H1 (cell line): ENCODE measurements at regions not wholly inside any gene's neighbourhood (a gene's known extent, or its start where the extent isn't known, plus 50 kb on each side); places are given as distances from the start of the nearest gene placed in this dataset.

Source experiments
- E2F6 ChIP-seq: IDR thresholded peaks from 2 replicates; pipeline ENCODE4 v1.6.1; 2012; ENCODE audit warnings: inconsistent platforms
- EGR1 ChIP-seq: IDR thresholded peaks from 2 replicates; pipeline ENCODE4 v1.6.1; 2011; ENCODE audit warnings: low read depth, low read length, borderline replicate concordance
- EZH2 ChIP-seq: fragments of 200-600 bp; sonication (generic); IDR thresholded peaks from 2 replicates; pipeline ENCODE4 v1.7.1; 2012; ENCODE audit warnings: low read depth, mild to moderate bottlenecking, moderate library complexity, low read length, inconsistent platforms; ENCODE audit not compliant: severe bottlenecking
- GTF2F1 ChIP-seq: IDR thresholded peaks from 2 replicates; pipeline ENCODE4 v1.6.1; 2012; ENCODE audit warnings: low read depth, low read length, improper control_type of control experiment, borderline replicate concordance
- KDM1A ChIP-seq: fragments of 200-600, 300-600 bp; sonication (generic); IDR thresholded peaks from 2 replicates; pipeline ENCODE4 v1.7.1; 2016; ENCODE audit warnings: mild to moderate bottlenecking, low read length, borderline replicate concordance
- MAFK ChIP-seq: IDR thresholded peaks from 2 replicates; pipeline ENCODE4 v1.6.1; 2012; ENCODE audit warnings: low read depth, mild to moderate bottlenecking, improper control_type of control experiment, low read length
- MAX ChIP-seq: IDR thresholded peaks from 2 replicates; pipeline ENCODE4 v1.6.1; 2012; ENCODE audit warnings: inconsistent platforms
- PHF8 ChIP-seq: fragments of 200-600 bp; sonication (generic); conservative IDR thresholded peaks from 2 replicates; pipeline ENCODE4 v1.7.1; 2012; ENCODE audit warnings: low read depth, mild to moderate bottlenecking, inconsistent platforms, low read length, moderate library complexity
- RFX5 ChIP-seq: IDR thresholded peaks from 2 replicates; pipeline ENCODE4 v1.6.1; 2011; ENCODE audit warnings: low read depth, low read length, improper control_type of control experiment, borderline replicate concordance
- SIN3A ChIP-seq, 2 experiments: IDR thresholded peaks in 1 of 2; conservative IDR thresholded peaks in 1 of 2; 2 replicates each; pipeline ENCODE4 v1.6.1; 2011 to 2012; ENCODE audit warnings: low read length in 2 of 2, improper control_type of control experiment in 1 of 2, low read depth in 1 of 2, mild to moderate bottlenecking in 1 of 2

- no peak for TF ChIP-seq E2F6
- TF ChIP-seq SIN3A (conservative IDR thresholded peaks at IDR 0.05 in 1 of 2, IDR thresholded peaks at IDR 0.05 in 1 of 2; ENCODE audit: low read depth in 1 of 2, low read length in 2 of 2): no peak
- TF ChIP-seq GTF2F1: no peak
- TF ChIP-seq KDM1A: no peak
- no peak for TF ChIP-seq MAFK
- no peak for TF ChIP-seq PHF8
- no peak for TF ChIP-seq MAX
- no peak for TF ChIP-seq RFX5
- no peak for TF ChIP-seq EGR1
- no peak for TF ChIP-seq EZH2
These were observed 114.2 kb downstream of the TES start for GRCh38 chr7:116324582-116324981.
